Vagina (tissue), 2 donors: ENCODE measurements at regions not wholly inside any gene's neighbourhood (a gene's known extent, or its start where the extent isn't known, plus 50 kb on each side); places are given as distances from the start of the nearest gene placed in this dataset.

ENCODE experiments used
- DNase-seq, 2 donors: peaks; one replicate each; pipeline ENCODE4 v3.0.0-alpha.2; 2017; ENCODE audit errors: extremely low spot score in 2 of 2
- H3K27ac ChIP-seq: fragments of 200-600 bp; sonication (generic); one replicate; pipeline ENCODE4 v1.5.1; 2019
- H3K27me3 ChIP-seq: fragments of 200-600 bp; sonication (generic); one replicate; pipeline ENCODE4 v1.5.1; 2019
- H3K36me3 ChIP-seq, 2 donors: fragments of 200-600 bp; sonication (generic); one replicate each; pipeline ENCODE4 v1.5.1; 2017 to 2019
- H3K4me1 ChIP-seq: fragments of 200-600 bp; sonication (generic); one replicate; pipeline ENCODE4 v1.5.1; 2019
- H3K4me3 ChIP-seq, 2 donors: fragments of 200-600 bp; sonication (generic); 1 replicate in 1 of 2; 2 replicates in 1 of 2; pipeline ENCODE4 v1.5.1; 2016 to 2019
- H3K9me3 ChIP-seq: fragments of 200-600 bp; sonication (generic); one replicate; pipeline ENCODE4 v1.5.1; 2019
- CTCF ChIP-seq, 3 experiments: fragments of 450-650 bp in 2 of 3; fragments of 200-600 bp in 1 of 3; sonication (generic) in 1 of 3; IDR thresholded peaks; one replicate each; pipeline ENCODE4 v1.5.1; 2017 to 2019; ENCODE audit warnings: antibody characterized with exemption in 3 of 3, mild to moderate bottlenecking in 2 of 3, moderate library complexity in 2 of 3
- POLR2A ChIP-seq, 2 donors: fragments of 450-650 bp; IDR thresholded peaks; one replicate each; pipeline ENCODE4 v1.6.1; 2017; ENCODE audit warnings: antibody characterized with exemption in 2 of 2, mild to moderate bottlenecking in 2 of 2, moderate library complexity in 2 of 2
- POLR2AphosphoS5 ChIP-seq, 2 donors: sonication (generic); formaldehyde crosslinking; IDR thresholded peaks; one replicate each; pipeline ENCODE4 v1.9.0; 2017; ENCODE audit warnings: antibody characterized with exemption in 2 of 2, mild to moderate bottlenecking in 2 of 2, low read depth in 1 of 2; ENCODE audit not compliant: insufficient read depth in 1 of 2
- intact Hi-C: fragments of 100-400 bp; cut with DNase I; formaldehyde crosslinking; loops from one replicate; pipeline ENCODE4 v1.15.1; 2023

- Histone ChIP-seq H3K36me3 (no peaks in the 10 kb centered on the region), H3K9me3 (no peaks in the 10 kb centered on the region), H3K27me3 (no peaks in the 10 kb centered on the region), H3K4me1 (peaks cover 24% of the 10 kb centered on the region), H3K27ac (peak overlapping the region; percentile 86), H3K4me3 (no peak overlapping the region)
- DNase-seq = peak; percentile 28 to 52
- intact Hi-C loops = no loop called here
- no peak for TF ChIP-seq CTCF (IDR thresholded peaks at IDR 0.05)
- no peak for TF ChIP-seq POLR2AphosphoS5 (IDR thresholded peaks at IDR 0.05; ENCODE audit: insufficient read depth in 1 of 2, low read depth in 1 of 2)
- no peak for TF ChIP-seq POLR2A (IDR thresholded peaks at IDR 0.05)
These were observed 62.2 kb upstream of the ATP5PO start for GRCh38 chr21:33977721-33978369.

GRCh38 chr21:33977017-33977720 is 61.6 kb upstream of the ATP5PO start:
- no peaks in the 10 kb centered on the region for H3K27me3 ChIP-seq
- no peak overlapping the region for H3K4me3 ChIP-seq
- TF ChIP-seq POLR2AphosphoS5 (IDR thresholded peaks at IDR 0.05; ENCODE audit: insufficient read depth in 1 of 2, low read depth in 1 of 2) (no peak), POLR2A (IDR thresholded peaks at IDR 0.05) (no peak), CTCF (IDR thresholded peaks at IDR 0.05) (no peak)
- H3K36me3 ChIP-seq = no peaks in the 10 kb centered on the region
- H3K9me3 ChIP-seq = no peaks in the 10 kb centered on the region
- peak overlapping the region; percentile 86 for H3K27ac ChIP-seq
- intact Hi-C loops = no loop called here
- peaks cover 24% of the 10 kb centered on the region for H3K4me1 ChIP-seq
- peak; percentile 31 to 75 for DNase-seq

GRCh38 chr21:33976082-33977016 is 60.7 kb upstream of the ATP5PO start:
- H3K36me3 ChIP-seq = no peaks in the 10 kb centered on the region
- H3K27me3 ChIP-seq = no peaks in the 10 kb centered on the region
- no peak overlapping the region for H3K4me3 ChIP-seq
- TF ChIP-seq CTCF (IDR thresholded peaks at IDR 0.05) (no peak), POLR2AphosphoS5 (IDR thresholded peaks at IDR 0.05; ENCODE audit: insufficient read depth in 1 of 2, low read depth in 1 of 2) (peak; percentile 4 to 57)
- peak overlapping the region; percentile 86 for H3K27ac ChIP-seq
- intact Hi-C loops = no loop called here
- H3K4me1 ChIP-seq = peaks cover 24% of the 10 kb centered on the region
- DNase-seq = peak; percentile 67 to 88
- H3K9me3 ChIP-seq = no peaks in the 10 kb centered on the region

GRCh38 chr21:33975548-33976081 is 60.0 kb upstream of the ATP5PO start:
- Histone ChIP-seq H3K4me3 (no peak overlapping the region), H3K27me3 (no peaks in the 10 kb centered on the region), H3K27ac (peak overlapping the region; percentile 86), H3K4me1 (peaks cover 24% of the 10 kb centered on the region), H3K36me3 (no peaks in the 10 kb centered on the region), H3K9me3 (no peaks in the 10 kb centered on the region)
- intact Hi-C loops = no loop called here
- TF ChIP-seq POLR2AphosphoS5 (IDR thresholded peaks at IDR 0.05; ENCODE audit: insufficient read depth in 1 of 2, low read depth in 1 of 2) = no peak
- DNase-seq = peak; percentile 81 to 87
